Loucy (cell line): ENCODE measurements at regions not wholly inside any gene's neighbourhood (a gene's known extent, or its start where the extent isn't known, plus 50 kb on each side); places are given as distances from the start of the nearest gene placed in this dataset.
"Not testable (repeated sequence)": the region's sequence is repeated elsewhere in the genome, so short reads cannot be mapped to it uniquely, and the experiment has no call there.

Experiments
- H2AFZ ChIP-seq: fragments of 200-600 bp; sonication (generic); 2 replicates; pipeline ENCODE4 v1.6.0; 2016; ENCODE audit warnings: antibody characterized with exemption, mild to moderate bottlenecking, low read length, moderate library complexity
- H3F3A ChIP-seq: fragments of 200-600 bp; 2 replicates; pipeline ENCODE4 v1.6.0; 2016; ENCODE audit warnings: antibody characterized with exemption, low read depth, mild to moderate bottlenecking
- H3K27me3 ChIP-seq: fragments of 200-600 bp; sonication (generic); 2 replicates; pipeline ENCODE4 v1.6.1; 2014; ENCODE audit warnings: low read length, mild to moderate bottlenecking; ENCODE audit not compliant: insufficient read depth, poor library complexity, severe bottlenecking
- H3K36me3 ChIP-seq: fragments of 200-600 bp; sonication (generic); 2 replicates; pipeline ENCODE4 v1.6.1; 2016; ENCODE audit warnings: low read length; ENCODE audit not compliant: insufficient read depth
- H3K4me1 ChIP-seq: fragments of 200-600 bp; sonication (generic); 2 replicates; pipeline ENCODE4 v1.5.1; 2014; ENCODE audit warnings: low read length, mild to moderate bottlenecking; ENCODE audit not compliant: insufficient read depth, poor library complexity, severe bottlenecking
- H3K4me2 ChIP-seq: fragments of 200-600 bp; sonication (generic); 2 replicates; pipeline ENCODE4 v1.6.0; 2014; ENCODE audit warnings: antibody characterized with exemption, low read length, low read depth, mild to moderate bottlenecking; ENCODE audit not compliant: poor library complexity, severe bottlenecking
- H3K4me3 ChIP-seq: fragments of 200-600 bp; sonication (generic); 2 replicates; pipeline ENCODE4 v1.5.1; 2014; ENCODE audit warnings: low read length, mild to moderate bottlenecking, mixed read lengths; ENCODE audit not compliant: poor library complexity, severe bottlenecking
- H3K79me2 ChIP-seq: fragments of 200-600 bp; sonication (generic); 2 replicates; pipeline ENCODE4 v1.6.1; 2014; ENCODE audit warnings: low read length; ENCODE audit not compliant: insufficient read depth
- H3K9ac ChIP-seq: fragments of 200-600 bp; sonication (generic); 2 replicates; pipeline ENCODE4 v1.6.0; 2014; ENCODE audit warnings: mild to moderate bottlenecking, low read depth, low read length, moderate library complexity; ENCODE audit not compliant: poor library complexity, severe bottlenecking
- H3K9me2 ChIP-seq: fragments of 200-600 bp; sonication (generic); replicated peaks from 2 replicates; pipeline ENCODE4 v1.6.1; 2016; ENCODE audit warnings: low read depth, low read length, mixed read lengths
- H3K9me3 ChIP-seq: fragments of 200-600 bp; sonication (generic); 2 replicates; pipeline ENCODE4 v1.6.1; 2014; ENCODE audit warnings: mild to moderate bottlenecking, antibody characterized with exemption, low read length, low read depth; ENCODE audit not compliant: insufficient read depth
- H4K20me1 ChIP-seq: fragments of 200-600 bp; sonication (generic); 2 replicates; pipeline ENCODE4 v1.6.0; 2014; ENCODE audit warnings: antibody characterized with exemption, low read length, mild to moderate bottlenecking; ENCODE audit not compliant: insufficient read depth, poor library complexity, severe bottlenecking
- CTCF ChIP-seq: fragments of 200-600 bp; sonication (generic); conservative IDR thresholded peaks from 2 replicates; pipeline ENCODE4 v1.5.1; 2014; ENCODE audit warnings: mild to moderate bottlenecking, antibody characterized with exemption, low read length
- EZH2phosphoT487 ChIP-seq: fragments of 200-600 bp; IDR thresholded peaks from 2 replicates; pipeline ENCODE4 v1.6.1; 2018; ENCODE audit warnings: antibody characterized with exemption, mild to moderate bottlenecking, moderate library complexity, borderline replicate concordance

- Histone ChIP-seq H3K4me2 (no peak overlapping the region), H3K9ac (no peak overlapping the region), H4K20me1 (no peaks in the 10 kb centered on the region), H3K4me3 (no peak overlapping the region), H2AFZ (no peak overlapping the region), H3K79me2 (no peaks in the 10 kb centered on the region), H3K4me1 (no peaks in the 10 kb centered on the region), H3K36me3 (no peaks in the 10 kb centered on the region), H3K9me3 (no peaks in the 10 kb centered on the region), H3F3A (no peaks in the 10 kb centered on the region), H3K27me3 (no peaks in the 10 kb centered on the region), H3K9me2 (no peaks in the 10 kb centered on the region)
- TF ChIP-seq CTCF = no peak
- TF ChIP-seq EZH2phosphoT487 = no peak
Measured at GRCh38 chr13:110044551-110045111, 258.2 kb upstream of the IRS2 start.

GRCh38 chr13:110042253-110042950 lies 256.0 kb upstream of the IRS2 start:
- Histone ChIP-seq H3F3A (no peaks in the 10 kb centered on the region), H3K36me3 (no peaks in the 10 kb centered on the region), H2AFZ (no peak overlapping the region), H3K9me2 (no peaks in the 10 kb centered on the region), H3K79me2 (no peaks in the 10 kb centered on the region), H3K4me2 (no peak overlapping the region), H3K9ac (no peak overlapping the region), H3K4me1 (no peaks in the 10 kb centered on the region), H4K20me1 (no peaks in the 10 kb centered on the region), H3K9me3 (no peaks in the 10 kb centered on the region), H3K4me3 (no peak overlapping the region), H3K27me3 (no peaks in the 10 kb centered on the region)
- TF ChIP-seq EZH2phosphoT487 = no peak
- no peak for TF ChIP-seq CTCF

- not testable (repeated sequence) for H3K4me1 ChIP-seq, H3K9me2 ChIP-seq, H3K4me2 ChIP-seq
Measured at GRCh38 chr13:110041638-110042037, 255.3 kb upstream of the IRS2 start.

More at GRCh38 chr13:110041638-110042037, 255.3 kb upstream of the IRS2 start:
- not testable (repeated sequence) for H3K4me3 ChIP-seq, H3F3A ChIP-seq, H4K20me1 ChIP-seq, H2AFZ ChIP-seq, H3K36me3 ChIP-seq, H3K79me2 ChIP-seq, H3K9me3 ChIP-seq, H3K27me3 ChIP-seq, H3K9ac ChIP-seq
